ENCODE measurements at regions not wholly inside any gene's neighbourhood (a gene's known extent, or its start where the extent isn't known, plus 50 kb on each side); places are given as distances from the start of the nearest gene placed in this dataset.

- TF ChIP-seq POLR2AphosphoS5 (IDR thresholded peaks at IDR 0.05; ENCODE audit: borderline replicate concordance, low read depth, low read length) (no peak), EZH2 (IDR thresholded peaks at IDR 0.05) (no peak), FOXP2 (optimal IDR thresholded peaks at IDR 0.05; ENCODE audit: control extremely low read depth, extremely low read length, insufficient read depth) (no peak)
Observed at GRCh38 chr7:25288556-25289307, 60.4 kb upstream of the NPVF start.

Data from SK-N-MC (cell line).